SK-N-SH treated with all-trans-retinoic acid at 6 μM for 48 hours (cell line): ENCODE measurements at regions not wholly inside any gene's neighbourhood (a gene's known extent, or its start where the extent isn't known, plus 50 kb on each side); places are given as distances from the start of the nearest gene placed in this dataset.
A peak's percentile ranks its signal among the peaks of the same experiment; 100 is the strongest.

ENCODE experiments used
- ATAC-seq: fragments of 200-7000 bp; cut with Tn5 transposase; 3 replicates; pipeline ENCODE4 v1.9.1; 2020; ENCODE audit warnings: mild to moderate bottlenecking, moderate library complexity
- ARNTL ChIP-seq: fragments of 450-650 bp; formaldehyde crosslinking; IDR thresholded peaks from 2 replicates; pipeline ENCODE4 v1.5.0; 2020; ENCODE audit warnings: low read depth, mild to moderate bottlenecking, moderate library complexity, borderline replicate concordance
- BACH2 ChIP-seq: fragments of 250-450 bp; sonication (Bioruptor Pico); IDR thresholded peaks from 2 replicates; pipeline ENCODE4 v1.9.0; 2021; ENCODE audit warnings: mild to moderate bottlenecking, borderline replicate concordance
- ESRRG ChIP-seq: fragments of 250-450 bp; sonication (Bioruptor Pico); IDR thresholded peaks from 2 replicates; pipeline ENCODE4 v1.6.1; 2021; ENCODE audit warnings: mild to moderate bottlenecking
- GLIS3 ChIP-seq: fragments of 250-450 bp; sonication (Bioruptor Pico); IDR thresholded peaks from 2 replicates; pipeline ENCODE4 v1.5.0; 2020; ENCODE audit warnings: mild to moderate bottlenecking, moderate library complexity
- ISL1 ChIP-seq: fragments of 250-450 bp; sonication (Bioruptor Pico); IDR thresholded peaks from 2 replicates; pipeline ENCODE4 v2.1.2; 2022; ENCODE audit warnings: mild to moderate bottlenecking, moderate library complexity
- OSR1 ChIP-seq: fragments of 250-450 bp; sonication (Bioruptor Pico); IDR thresholded peaks from 2 replicates; pipeline ENCODE4 v1.8.0; 2022; ENCODE audit warnings: moderate library complexity, mild to moderate bottlenecking, inconsistent platforms
- PATZ1 ChIP-seq: fragments of 250-450 bp; sonication (Bioruptor Pico); IDR thresholded peaks from 2 replicates; pipeline ENCODE4 v1.8.0; 2020; ENCODE audit warnings: mild to moderate bottlenecking, moderate library complexity, borderline replicate concordance
- POU6F1 ChIP-seq: fragments of 250-450 bp; sonication (Bioruptor Pico); IDR thresholded peaks from 2 replicates; pipeline ENCODE4 v1.8.0; 2021; ENCODE audit warnings: low read depth, mild to moderate bottlenecking, moderate library complexity, borderline replicate concordance
- PPARA ChIP-seq: fragments of 250-450 bp; sonication (Bioruptor Pico); IDR thresholded peaks from 2 replicates; pipeline ENCODE4 v1.5.0; 2020; ENCODE audit warnings: mild to moderate bottlenecking, borderline replicate concordance
- SNAI2 ChIP-seq: fragments of 250-450 bp; sonication (Bioruptor Pico); IDR thresholded peaks from 2 replicates; pipeline ENCODE4 v1.5.0; 2020; ENCODE audit warnings: mild to moderate bottlenecking, moderate library complexity
- TCF4 ChIP-seq: fragments of 250-450 bp; sonication (Bioruptor Pico); IDR thresholded peaks from 2 replicates; pipeline ENCODE4 v1.8.0; 2021; ENCODE audit warnings: mild to moderate bottlenecking, moderate library complexity, borderline replicate concordance
- TOX ChIP-seq: fragments of 250-450 bp; sonication (Bioruptor Pico); IDR thresholded peaks from 2 replicates; pipeline ENCODE4 v1.8.0; 2021; ENCODE audit warnings: mild to moderate bottlenecking, moderate library complexity, borderline replicate concordance
- TSHZ2 ChIP-seq: fragments of 250-450 bp; sonication (Bioruptor Pico); IDR thresholded peaks from 2 replicates; pipeline ENCODE4 v1.5.0; 2020; ENCODE audit warnings: mild to moderate bottlenecking, moderate library complexity
- ZC3H10 ChIP-seq: fragments of 250-450 bp; sonication (Bioruptor Pico); IDR thresholded peaks from 2 replicates; pipeline ENCODE4 v1.5.1; 2021; ENCODE audit warnings: mild to moderate bottlenecking, moderate library complexity
- ZFP3 ChIP-seq: fragments of 250-450 bp; sonication (Bioruptor Pico); IDR thresholded peaks from 2 replicates; pipeline ENCODE4 v1.5.0; 2020; ENCODE audit warnings: mild to moderate bottlenecking, moderate library complexity
- ZFP30 ChIP-seq: fragments of 450-650 bp; formaldehyde crosslinking; IDR thresholded peaks from 2 replicates; pipeline ENCODE4 v1.5.0; 2022; ENCODE audit warnings: mild to moderate bottlenecking, moderate library complexity
- ZNF565 ChIP-seq: fragments of 450-650 bp; formaldehyde crosslinking; conservative IDR thresholded peaks from 2 replicates; pipeline ENCODE4 v1.5.0; 2020; ENCODE audit warnings: low read depth, mild to moderate bottlenecking, moderate library complexity
- ZNF70 ChIP-seq: fragments of 450-650 bp; formaldehyde crosslinking; IDR thresholded peaks from 2 replicates; pipeline ENCODE4 v1.5.0; 2020; ENCODE audit warnings: mild to moderate bottlenecking, moderate library complexity
- ZNF8 ChIP-seq: fragments of 450-650 bp; formaldehyde crosslinking; IDR thresholded peaks from 2 replicates; pipeline ENCODE4 v1.5.0; 2020; ENCODE audit warnings: mild to moderate bottlenecking, moderate library complexity
- TF ChIP-seq, protein P1 (sequence below): fragments of 250-450 bp; sonication (Bioruptor Pico); IDR thresholded peaks from 2 replicates; pipeline ENCODE4 v1.5.1; 2021; ENCODE audit warnings: mild to moderate bottlenecking, moderate library complexity
- TF ChIP-seq, protein P2 (sequence below): fragments of 250-450 bp; sonication (Bioruptor Pico); IDR thresholded peaks from 2 replicates; pipeline ENCODE4 v1.5.1; 2020; ENCODE audit warnings: low read depth, mild to moderate bottlenecking, moderate library complexity

- ATAC-seq, result peak; percentile 86
- peak; percentile 85 for TF ChIP-seq ISL1 (CRISPR knock-in tag)
- TF ChIP-seq GLIS3 (CRISPR knock-in tag), result no peak
Measured at GRCh38 chr2:190786404-190787166, 94.0 kb upstream of the GLS start.

- TF ChIP-seq OSR1 (CRISPR knock-in tag), result no peak
- TF ChIP-seq ZNF565 (CRISPR knock-in tag), result no peak
- no peak for TF ChIP-seq ZC3H10 (CRISPR knock-in tag)
- TF ChIP-seq TCF4, result no peak
- no peak for TF ChIP-seq ESRRG (CRISPR knock-in tag)
- no peak for TF ChIP-seq PPARA
- ATAC-seq, result no peak
Measured at GRCh38 chr2:190787743-190788235, 92.8 kb upstream of the GLS start.

GRCh38 chr2:190789074-190790004 is 91.3 kb upstream of the GLS start:
- ATAC-seq, result no peak
- no peak for TF ChIP-seq SNAI2
- no peak for TF ChIP-seq PATZ1

DNA sequence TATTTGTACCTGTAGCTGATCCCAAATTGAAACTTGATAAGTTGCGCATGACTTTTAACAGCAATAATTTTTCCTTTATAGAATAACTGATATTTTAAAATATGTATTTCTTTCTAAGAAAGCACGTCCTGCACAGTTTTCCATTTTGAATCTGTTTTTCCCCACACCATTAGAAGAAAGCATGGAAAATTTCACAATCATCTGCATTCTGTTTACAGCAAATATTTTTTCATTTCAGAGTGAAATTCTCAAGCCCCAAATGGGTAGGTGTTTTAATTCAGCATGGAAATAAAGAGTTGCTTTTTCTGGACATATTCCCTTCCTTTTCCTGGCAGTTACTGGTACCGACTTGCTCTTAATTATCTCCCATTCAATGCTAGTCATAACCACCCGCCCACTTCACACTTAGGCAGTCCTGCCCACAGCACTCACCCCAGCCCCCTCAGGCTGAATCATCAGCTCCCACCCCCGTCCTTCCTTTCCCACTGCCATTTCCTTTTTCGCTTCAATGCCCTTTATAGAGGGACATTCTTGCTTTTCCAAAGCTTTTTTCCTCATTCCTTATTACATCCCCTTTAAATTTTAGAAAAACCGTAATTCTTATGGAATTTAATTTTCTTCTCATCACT is 89.2 kb upstream of the GLS start:
- peak; percentile 55; the same call in 2 of the 3 replicates for ATAC-seq
- TF ChIP-seq ZNF565 (CRISPR knock-in tag) (no peak), TOX (CRISPR knock-in tag) (no peak), ZNF8 (CRISPR knock-in tag) (no peak)
- TF ChIP-seq, protein P1, sequence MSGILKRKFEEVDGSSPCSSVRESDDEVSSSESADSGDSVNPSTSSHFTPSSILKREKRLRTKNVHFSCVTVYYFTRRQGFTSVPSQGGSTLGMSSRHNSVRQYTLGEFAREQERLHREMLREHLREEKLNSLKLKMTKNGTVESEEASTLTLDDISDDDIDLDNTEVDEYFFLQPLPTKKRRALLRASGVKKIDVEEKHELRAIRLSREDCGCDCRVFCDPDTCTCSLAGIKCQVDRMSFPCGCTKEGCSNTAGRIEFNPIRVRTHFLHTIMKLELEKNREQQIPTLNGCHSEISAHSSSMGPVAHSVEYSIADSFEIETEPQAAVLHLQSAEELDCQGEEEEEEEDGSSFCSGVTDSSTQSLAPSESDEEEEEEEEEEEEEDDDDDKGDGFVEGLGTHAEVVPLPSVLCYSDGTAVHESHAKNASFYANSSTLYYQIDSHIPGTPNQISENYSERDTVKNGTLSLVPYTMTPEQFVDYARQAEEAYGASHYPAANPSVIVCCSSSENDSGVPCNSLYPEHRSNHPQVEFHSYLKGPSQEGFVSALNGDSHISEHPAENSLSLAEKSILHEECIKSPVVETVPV (CRISPR knock-in tag), result no peak

- ATAC-seq, result no peak
- no peak for TF ChIP-seq ARNTL (CRISPR knock-in tag)
- TF ChIP-seq ZNF70, result no peak
- no peak for TF ChIP-seq TCF4
- TF ChIP-seq PPARA, result no peak
- TF ChIP-seq POU6F1 (CRISPR knock-in tag), result no peak
- no peak for TF ChIP-seq TSHZ2 (CRISPR knock-in tag)
- TF ChIP-seq BACH2 (CRISPR knock-in tag), result no peak
- TF ChIP-seq ZFP3 (CRISPR knock-in tag), result no peak
- no peak for TF ChIP-seq ISL1 (CRISPR knock-in tag)
- TF ChIP-seq ZC3H10 (CRISPR knock-in tag), result no peak
- TF ChIP-seq ZFP30 (CRISPR knock-in tag), result no peak
- TF ChIP-seq, protein P2, sequence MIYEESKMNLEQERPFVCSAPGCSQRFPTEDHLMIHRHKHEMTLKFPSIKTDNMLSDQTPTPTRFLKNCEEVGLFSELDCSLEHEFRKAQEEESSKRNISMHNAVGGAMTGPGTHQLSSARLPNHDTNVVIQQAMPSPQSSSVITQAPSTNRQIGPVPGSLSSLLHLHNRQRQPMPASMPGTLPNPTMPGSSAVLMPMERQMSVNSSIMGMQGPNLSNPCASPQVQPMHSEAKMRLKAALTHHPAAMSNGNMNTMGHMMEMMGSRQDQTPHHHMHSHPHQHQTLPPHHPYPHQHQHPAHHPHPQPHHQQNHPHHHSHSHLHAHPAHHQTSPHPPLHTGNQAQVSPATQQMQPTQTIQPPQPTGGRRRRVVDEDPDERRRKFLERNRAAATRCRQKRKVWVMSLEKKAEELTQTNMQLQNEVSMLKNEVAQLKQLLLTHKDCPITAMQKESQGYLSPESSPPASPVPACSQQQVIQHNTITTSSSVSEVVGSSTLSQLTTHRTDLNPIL (CRISPR knock-in tag), result no peak
Measured at GRCh38 chr2:190791976-190792575, 88.5 kb upstream of the GLS start.
